IPS-15b (cell line): ENCODE measurements at regions not wholly inside any gene's neighbourhood (a gene's known extent, or its start where the extent isn't known, plus 50 kb on each side); places are given as distances from the start of the nearest gene placed in this dataset.

Experiments used
- H3K27me3 ChIP-seq: one replicate; pipeline ENCODE4 v1.6.1; 2013; ENCODE audit warnings: low read length; ENCODE audit not compliant: control insufficient read depth, insufficient read depth
- H3K36me3 ChIP-seq: one replicate; pipeline ENCODE4 v1.6.1; 2013; ENCODE audit warnings: low read length; ENCODE audit not compliant: control insufficient read depth, insufficient read depth
- H3K4me1 ChIP-seq: one replicate; pipeline ENCODE4 v1.6.1; 2013; ENCODE audit warnings: mild to moderate bottlenecking, low read length; ENCODE audit not compliant: control insufficient read depth, insufficient read depth
- H3K4me3 ChIP-seq: one replicate; pipeline ENCODE4 v1.5.1; 2013; ENCODE audit warnings: low read depth, low read length
- H3K9ac ChIP-seq: one replicate; pipeline ENCODE4 v1.6.1; 2013; ENCODE audit warnings: low read depth, mild to moderate bottlenecking, low read length
- H3K9me3 ChIP-seq: one replicate; pipeline ENCODE4 v1.6.1; 2013; ENCODE audit warnings: mild to moderate bottlenecking, low read length; ENCODE audit not compliant: control insufficient read depth, insufficient read depth

DNA sequence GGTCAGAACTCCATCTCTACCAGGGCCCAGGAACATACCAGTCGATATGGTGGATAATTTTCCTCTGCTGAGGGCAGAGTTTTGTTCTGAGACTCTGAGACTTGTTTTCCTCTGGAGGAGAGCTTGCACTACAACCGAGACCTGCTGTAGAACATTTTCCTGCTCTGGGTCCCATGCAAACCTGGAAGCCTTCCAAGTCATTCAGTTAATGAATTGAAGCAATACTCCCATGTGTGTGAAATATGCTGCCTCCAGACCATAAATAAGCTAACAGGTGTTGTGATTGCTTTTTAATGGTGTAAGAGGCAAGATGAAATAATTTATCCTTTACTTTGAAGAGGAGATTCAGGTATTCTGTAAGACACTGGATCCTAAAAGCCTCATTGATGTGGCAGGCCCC lies 372.8 kb downstream of the TMEM167A start:
- Histone ChIP-seq H3K9ac (no peak overlapping the region), H3K36me3 (no peaks in the 10 kb centered on the region), H3K4me3 (no peak overlapping the region), H3K4me1 (no peaks in the 10 kb centered on the region), H3K9me3 (no peaks in the 10 kb centered on the region), H3K27me3 (no peaks in the 10 kb centered on the region)

DNA sequence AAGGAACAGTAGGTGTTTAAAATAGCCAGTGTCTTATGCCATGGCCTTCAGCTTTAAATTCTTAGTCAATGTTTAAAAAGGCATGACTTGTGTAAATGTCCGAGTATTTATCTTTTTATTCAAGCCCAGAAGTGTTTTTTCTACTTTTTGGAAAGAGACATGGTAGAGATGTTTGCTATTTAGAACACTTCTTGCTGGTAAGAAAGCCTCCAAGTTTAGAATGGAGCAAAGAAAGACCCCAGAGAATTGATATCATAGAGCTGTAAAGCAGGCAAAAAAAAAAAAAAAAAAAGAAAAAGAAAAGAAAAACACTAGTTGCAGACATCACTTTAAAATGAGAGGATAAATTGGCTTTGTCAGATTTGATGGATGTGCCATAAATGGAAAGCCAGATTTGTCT lies 375.1 kb downstream of the TMEM167A start:
- no peak overlapping the region for H3K4me3 ChIP-seq
- H3K9me3 ChIP-seq: no peaks in the 10 kb centered on the region
- no peak overlapping the region for H3K9ac ChIP-seq
- H3K4me1 ChIP-seq: no peaks in the 10 kb centered on the region
- H3K27me3 ChIP-seq: no peaks in the 10 kb centered on the region
- H3K36me3 ChIP-seq: no peaks in the 10 kb centered on the region

DNA sequence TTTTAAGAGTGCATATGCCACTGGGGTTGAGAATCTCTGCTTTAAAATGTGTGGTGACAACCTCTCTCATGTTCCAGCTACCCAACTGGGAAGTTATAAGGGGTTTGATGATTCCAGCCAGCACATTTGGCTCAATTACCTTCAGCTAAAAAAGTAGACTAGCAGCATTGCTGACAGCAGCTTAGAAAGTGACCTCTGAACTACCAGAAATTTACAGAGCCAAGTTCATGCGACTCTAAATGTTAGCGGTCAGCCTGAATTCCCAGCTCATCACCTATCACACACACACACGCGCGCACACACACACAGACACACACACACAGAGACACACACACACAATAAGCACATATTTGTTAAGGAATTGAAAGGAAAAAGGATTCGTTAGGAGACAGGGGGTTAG lies 377.5 kb downstream of the TMEM167A start:
- H3K9ac ChIP-seq: no peak overlapping the region
- H3K36me3 ChIP-seq: no peaks in the 10 kb centered on the region
- no peaks in the 10 kb centered on the region for H3K9me3 ChIP-seq

DNA sequence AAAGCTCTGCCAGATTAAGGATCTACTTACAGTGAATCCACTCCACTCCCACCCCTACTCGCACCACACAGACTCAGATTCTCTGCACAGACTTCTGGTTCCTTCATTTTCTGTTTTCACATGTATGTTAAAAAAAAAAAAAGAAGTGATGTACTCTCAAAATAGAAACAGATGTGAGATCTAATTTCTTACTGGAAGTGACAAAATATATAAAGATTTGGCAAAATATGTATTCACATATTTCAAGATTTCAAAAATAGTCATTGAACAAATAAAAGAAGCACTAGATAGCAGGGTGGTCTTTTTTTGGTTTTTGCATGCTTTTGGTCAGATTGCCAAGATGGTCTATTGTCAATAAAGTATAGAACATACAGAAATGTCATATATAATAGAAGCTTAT lies 379.2 kb downstream of the TMEM167A start:
- H3K9me3 ChIP-seq: no peaks in the 10 kb centered on the region
- no peaks in the 10 kb centered on the region for H3K27me3 ChIP-seq
- H3K36me3 ChIP-seq: no peaks in the 10 kb centered on the region
- peaks cover 5% of the 10 kb centered on the region for H3K4me1 ChIP-seq
- no peak overlapping the region for H3K4me3 ChIP-seq
- H3K9ac ChIP-seq: no peak overlapping the region

More for the DNA sequence above, 377.5 kb downstream of the TMEM167A start:
- Histone ChIP-seq H3K4me1 (peaks cover 3% of the 10 kb centered on the region), H3K4me3 (no peak overlapping the region), H3K27me3 (no peaks in the 10 kb centered on the region)

DNA sequence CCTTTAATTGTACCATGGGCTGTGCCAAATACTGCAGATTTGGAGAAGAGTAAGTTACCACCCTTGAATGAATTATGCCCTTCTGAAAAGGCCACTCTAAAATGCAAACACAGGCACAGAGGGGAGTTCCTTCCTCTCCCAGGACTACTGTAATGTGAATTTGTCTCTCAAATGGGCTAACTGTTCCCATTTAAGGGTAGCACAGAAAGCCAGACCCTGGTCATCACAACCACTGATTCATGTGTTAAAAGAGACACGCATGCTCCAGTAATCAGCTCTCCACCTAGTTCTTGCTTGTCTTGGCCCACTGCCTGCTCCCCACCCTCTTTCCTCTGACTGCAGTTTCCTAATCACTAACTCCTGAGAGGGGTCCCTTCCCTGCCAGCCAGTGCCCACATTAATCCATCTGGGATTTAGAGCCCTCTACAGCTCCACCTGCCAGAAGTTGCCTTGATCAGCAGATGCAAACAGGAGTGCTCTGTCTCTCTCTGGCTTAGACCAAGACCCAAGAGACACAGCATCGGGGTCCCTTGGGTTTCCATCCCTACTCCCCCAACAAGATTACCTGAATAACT lies 382.4 kb downstream of the TMEM167A start:
- Histone ChIP-seq H3K9ac (no peak overlapping the region), H3K4me3 (no peak overlapping the region), H3K9me3 (no peaks in the 10 kb centered on the region), H3K27me3 (no peaks in the 10 kb centered on the region), H3K36me3 (no peaks in the 10 kb centered on the region), H3K4me1 (peaks cover 5% of the 10 kb centered on the region)

DNA sequence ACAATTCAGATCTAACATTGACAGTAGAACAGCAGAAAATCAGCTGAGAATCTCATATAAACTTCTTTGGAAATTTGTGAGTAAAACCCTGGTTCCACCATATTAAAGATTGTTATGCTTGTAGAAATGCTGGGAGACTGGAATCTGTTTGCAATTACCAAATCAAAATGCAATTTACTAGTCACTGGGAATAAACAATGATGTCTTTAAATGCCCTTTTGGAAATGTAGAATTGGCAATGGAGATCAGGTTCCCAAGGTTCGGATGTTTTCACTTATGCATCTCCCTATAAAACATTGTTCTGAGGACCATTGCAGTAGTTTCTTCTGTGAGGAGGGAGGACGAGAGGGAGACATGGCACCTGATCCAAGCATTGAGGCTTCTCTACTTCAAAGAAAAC lies 384.4 kb downstream of the TMEM167A start:
- H3K36me3 ChIP-seq: no peaks in the 10 kb centered on the region
- no peaks in the 10 kb centered on the region for H3K9me3 ChIP-seq
- H3K27me3 ChIP-seq: no peaks in the 10 kb centered on the region
- H3K9ac ChIP-seq: no peak overlapping the region
- H3K4me1 ChIP-seq: peaks cover 5% of the 10 kb centered on the region
- no peak overlapping the region for H3K4me3 ChIP-seq

DNA sequence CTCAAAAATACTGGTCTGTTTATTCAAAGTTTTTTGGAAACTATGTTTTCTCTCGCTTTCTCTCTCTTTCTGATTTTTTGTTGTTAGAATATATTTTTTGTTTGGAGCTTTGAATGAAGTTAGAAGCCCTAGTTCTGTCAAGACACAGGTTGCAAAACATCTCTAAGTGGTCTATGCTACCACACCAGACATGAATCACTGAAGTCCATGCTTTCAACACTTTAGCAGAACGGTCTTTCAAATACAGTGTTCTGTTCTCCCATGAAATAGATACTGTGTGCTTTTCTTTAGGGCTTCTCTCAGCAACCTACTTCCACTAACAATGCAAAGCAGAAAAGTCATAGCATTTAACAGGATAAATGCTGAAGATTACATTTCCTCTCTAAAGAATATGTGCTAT lies 392.5 kb downstream of the TMEM167A start:
- H3K4me1 ChIP-seq: no peaks in the 10 kb centered on the region
- H3K27me3 ChIP-seq: no peaks in the 10 kb centered on the region
- H3K9me3 ChIP-seq: no peaks in the 10 kb centered on the region
- no peak overlapping the region for H3K4me3 ChIP-seq
- no peaks in the 10 kb centered on the region for H3K36me3 ChIP-seq
- H3K9ac ChIP-seq: no peak overlapping the region

DNA sequence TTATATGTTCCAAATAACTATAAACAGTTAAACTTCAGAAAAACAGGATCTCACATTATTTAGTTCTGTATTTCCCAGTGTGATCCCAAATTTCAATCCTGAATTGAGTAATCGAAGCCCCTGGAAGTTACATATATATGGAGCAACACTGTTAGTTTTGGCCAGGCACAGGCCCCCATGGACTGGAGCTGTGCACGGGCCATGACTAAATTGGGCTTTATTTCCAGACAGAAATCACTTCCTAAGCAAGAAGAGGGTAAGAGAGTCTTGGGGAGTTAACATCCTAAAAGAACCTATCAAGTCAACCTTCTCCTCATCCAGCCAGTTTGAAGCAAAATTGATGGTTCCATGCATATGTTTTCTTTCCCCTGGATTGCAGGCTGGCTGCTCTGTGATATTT lies 393.0 kb downstream of the TMEM167A start:
- Histone ChIP-seq H3K4me1 (no peaks in the 10 kb centered on the region), H3K9me3 (no peaks in the 10 kb centered on the region), H3K4me3 (no peak overlapping the region), H3K36me3 (no peaks in the 10 kb centered on the region), H3K27me3 (no peaks in the 10 kb centered on the region), H3K9ac (no peak overlapping the region)

DNA sequence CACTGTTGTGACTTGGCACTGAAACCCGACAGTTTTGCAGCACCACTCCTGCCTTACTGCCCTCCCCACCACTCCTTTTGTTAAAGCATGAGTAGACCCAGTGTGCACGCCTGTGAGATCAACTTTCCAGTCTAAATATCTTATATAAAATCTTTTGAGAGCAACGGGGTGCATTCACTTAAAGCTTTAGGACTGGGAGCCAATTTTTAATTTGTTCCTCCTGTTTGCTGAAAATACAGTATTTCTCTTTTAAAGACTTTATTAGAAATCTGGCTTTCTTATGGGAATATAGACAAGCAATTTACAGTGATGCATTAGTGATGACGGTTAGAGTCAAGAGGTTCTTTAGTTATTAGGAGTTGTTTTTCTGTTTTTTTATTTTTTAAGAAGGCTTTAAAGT lies 397.5 kb downstream of the TMEM167A start:
- Histone ChIP-seq H3K27me3 (no peaks in the 10 kb centered on the region), H3K9me3 (no peaks in the 10 kb centered on the region), H3K4me1 (no peaks in the 10 kb centered on the region), H3K36me3 (no peaks in the 10 kb centered on the region), H3K9ac (no peak overlapping the region), H3K4me3 (no peak overlapping the region)

DNA sequence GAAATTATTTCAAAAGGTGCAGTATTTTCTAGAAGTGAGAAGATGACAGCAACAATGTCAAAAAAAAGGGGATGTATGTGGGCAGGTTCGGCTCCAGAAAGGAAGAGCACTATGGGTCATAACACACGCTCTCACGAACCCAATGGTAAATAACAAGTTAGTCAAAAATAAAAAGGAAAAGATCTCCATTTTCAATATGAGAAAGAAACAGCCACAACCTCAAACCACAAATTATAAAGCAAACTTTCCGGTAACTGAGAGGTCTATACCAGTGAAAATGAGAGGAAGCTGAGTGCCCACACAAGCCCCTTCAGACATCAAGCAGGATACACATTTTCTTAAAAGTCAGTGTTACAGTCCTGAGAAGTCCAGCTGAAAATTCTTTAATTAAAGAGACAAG lies 398.5 kb upstream of the RPS23 start:
- no peak overlapping the region for H3K9ac ChIP-seq

DNA sequence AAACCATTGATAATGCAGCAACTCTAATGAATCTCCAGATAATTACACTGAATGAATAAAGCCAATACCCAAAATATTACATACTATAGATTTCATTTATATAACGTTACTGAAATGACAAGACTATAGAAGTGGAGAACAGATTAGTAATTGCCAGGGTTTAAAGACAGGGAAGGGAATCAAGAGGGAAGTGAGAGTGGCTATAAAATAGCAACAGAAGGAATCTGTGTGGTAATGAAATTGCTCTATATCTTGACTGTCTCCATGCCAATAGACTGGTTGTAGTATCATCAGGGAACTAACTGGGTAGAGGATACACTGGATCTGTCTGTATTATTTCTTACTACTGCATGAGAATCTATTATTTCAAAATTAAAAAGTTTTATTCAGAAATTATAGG lies 396.5 kb upstream of the RPS23 start:
- Histone ChIP-seq H3K4me1 (no peaks in the 10 kb centered on the region), H3K9ac (no peak overlapping the region), H3K4me3 (no peak overlapping the region), H3K36me3 (no peaks in the 10 kb centered on the region), H3K9me3 (no peaks in the 10 kb centered on the region), H3K27me3 (no peaks in the 10 kb centered on the region)

More for the DNA sequence above, 398.5 kb upstream of the RPS23 start:
- Histone ChIP-seq H3K4me3 (no peak overlapping the region), H3K27me3 (no peaks in the 10 kb centered on the region), H3K9me3 (no peaks in the 10 kb centered on the region), H3K4me1 (no peaks in the 10 kb centered on the region), H3K36me3 (no peaks in the 10 kb centered on the region)

DNA sequence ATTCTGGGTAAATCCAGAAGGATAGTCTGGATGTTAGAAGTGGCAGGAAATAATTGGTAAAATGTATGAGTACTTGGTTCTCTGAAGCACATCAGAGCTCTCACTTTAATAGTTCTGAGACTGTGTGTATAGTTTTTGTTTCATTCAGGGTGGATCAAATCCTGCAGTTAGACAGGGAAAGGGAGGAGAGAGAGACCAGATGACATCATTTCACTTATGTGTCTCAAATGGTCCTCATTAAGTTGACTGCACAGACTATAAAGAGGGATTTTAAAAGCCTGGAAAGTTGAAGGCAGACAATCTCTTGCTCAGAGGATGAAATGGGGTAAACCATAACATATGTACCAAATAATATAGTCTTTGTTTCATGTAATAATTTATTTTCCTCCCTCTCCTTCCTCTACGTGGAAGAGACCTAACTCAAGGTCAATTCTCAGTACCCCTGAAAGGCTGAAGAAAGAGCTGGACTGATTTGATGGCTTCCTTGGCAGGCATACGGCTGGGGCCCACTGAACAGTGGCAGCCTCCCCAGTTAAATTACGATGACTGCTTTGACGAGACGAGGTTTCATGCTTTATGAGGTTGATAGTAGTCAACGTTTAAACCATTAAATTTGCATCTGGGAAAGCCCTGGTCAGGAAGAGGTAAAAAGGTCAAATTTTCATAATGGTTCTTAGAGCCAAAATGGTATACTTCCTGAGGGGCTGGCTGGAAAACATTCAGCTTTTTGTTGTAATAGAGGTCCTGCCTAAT lies 395.1 kb upstream of the RPS23 start:
- Histone ChIP-seq H3K4me3 (no peak overlapping the region), H3K36me3 (no peaks in the 10 kb centered on the region), H3K27me3 (no peaks in the 10 kb centered on the region), H3K9ac (no peak overlapping the region), H3K9me3 (no peaks in the 10 kb centered on the region), H3K4me1 (no peaks in the 10 kb centered on the region)
